ENCODE measurements at regions not wholly inside any gene's neighbourhood (a gene's known extent, or its start where the extent isn't known, plus 50 kb on each side); places are given as distances from the start of the nearest gene placed in this dataset.

GRCh38 chr9:102770704-102771103 is 224.4 kb upstream of the CYLC2 start:
- Histone ChIP-seq H3K4me2 (replicated peaks; ENCODE audit: low read depth, low read length, poor library complexity, severe bottlenecking) (no peak overlapping the region), H3K9ac (ENCODE audit: low read length) (no peak overlapping the region), H3K27me3 (replicated peaks in 1 of 4; ENCODE audit: control extremely low read depth in 1 of 4, control insufficient read depth in 3 of 4, insufficient read depth in 4 of 4, low read length in 3 of 4) (no peaks in the 10 kb centered on the region), H4K20me1 (ENCODE audit: control insufficient read depth, insufficient read depth, low read length, poor library complexity, severe bottlenecking) (no peaks in the 10 kb centered on the region), H2AFZ (ENCODE audit: insufficient read depth, low read depth, low read length, poor library complexity, severe bottlenecking) (no peak overlapping the region), H3K4me3 (ENCODE audit: control extremely low read depth in 1 of 5, extremely low read depth in 1 of 5, insufficient read depth in 1 of 5, low read depth in 2 of 5, low read length in 4 of 5) (no peak overlapping the region), H3K4me1 (ENCODE audit: control insufficient read depth in 2 of 2, insufficient read depth in 2 of 2, low read length in 2 of 2) (no peaks in the 10 kb centered on the region), H3K79me2 (ENCODE audit: control insufficient read depth, insufficient read depth, low read length) (no peaks in the 10 kb centered on the region), H3K27ac (ENCODE audit: low read length in 2 of 2) (no peak overlapping the region), H3K9me3 (ENCODE audit: control extremely low read depth in 1 of 3, control insufficient read depth in 2 of 3, insufficient read depth in 1 of 3, low read length in 2 of 3) (no peaks in the 10 kb centered on the region), H3K36me3 (replicated peaks in 1 of 2; ENCODE audit: control extremely low read depth in 1 of 2, control insufficient read depth in 1 of 2, extremely low read depth in 1 of 2, insufficient read depth in 2 of 2, low read length in 1 of 2) (no peaks in the 10 kb centered on the region)
- no peak for TF ChIP-seq CTCF (IDR thresholded peaks at IDR 0.05)
- no peak for TF ChIP-seq EZH2 (IDR thresholded peaks at IDR 0.05; ENCODE audit: borderline replicate concordance, insufficient read depth, low read depth, low read length, poor library complexity, severe bottlenecking)
- ChIA-PET CTCF (no interaction called here), POLR2A (no interaction called here)
- DNase-seq (no peak), ATAC-seq (ENCODE audit: low read depth) (no peak)
- H3K27me3 Mint-ChIP-seq = no peaks in the 10 kb centered on the region
- no peak overlapping the region for H3K4me3 Mint-ChIP-seq
- H3K9me3 Mint-ChIP-seq (ENCODE audit: insufficient read depth) = peaks cover 7% of the 10 kb centered on the region
- no CpG with 5 or more reads among the region's 3 CpGs for WGBS (ENCODE audit: insufficient coverage)
- no peak overlapping the region for H3K27ac Mint-ChIP-seq
- H3K4me1 Mint-ChIP-seq = no peaks in the 10 kb centered on the region
- intact Hi-C loops (cut with micrococcal nuclease) = no loop called here

- H3K27ac Mint-ChIP-seq = no peak overlapping the region
- Histone ChIP-seq H3K9me3 (ENCODE audit: control extremely low read depth in 1 of 3, control insufficient read depth in 2 of 3, insufficient read depth in 1 of 3, low read length in 2 of 3) (no peaks in the 10 kb centered on the region), H3K36me3 (replicated peaks in 1 of 2; ENCODE audit: control extremely low read depth in 1 of 2, control insufficient read depth in 1 of 2, extremely low read depth in 1 of 2, insufficient read depth in 2 of 2, low read length in 1 of 2) (no peaks in the 10 kb centered on the region), H3K9ac (ENCODE audit: low read length) (no peak overlapping the region), H3K27ac (ENCODE audit: low read length in 2 of 2) (no peak overlapping the region), H3K4me3 (ENCODE audit: control extremely low read depth in 1 of 5, extremely low read depth in 1 of 5, insufficient read depth in 1 of 5, low read depth in 2 of 5, low read length in 4 of 5) (no peak overlapping the region), H3K4me1 (ENCODE audit: control insufficient read depth in 2 of 2, insufficient read depth in 2 of 2, low read length in 2 of 2) (no peaks in the 10 kb centered on the region), H3K27me3 (replicated peaks in 1 of 4; ENCODE audit: control extremely low read depth in 1 of 4, control insufficient read depth in 3 of 4, insufficient read depth in 4 of 4, low read length in 3 of 4) (no peaks in the 10 kb centered on the region), H3K4me2 (replicated peaks; ENCODE audit: low read depth, low read length, poor library complexity, severe bottlenecking) (no peak overlapping the region), H3K79me2 (ENCODE audit: control insufficient read depth, insufficient read depth, low read length) (no peaks in the 10 kb centered on the region), H4K20me1 (ENCODE audit: control insufficient read depth, insufficient read depth, low read length, poor library complexity, severe bottlenecking) (no peaks in the 10 kb centered on the region), H2AFZ (ENCODE audit: insufficient read depth, low read depth, low read length, poor library complexity, severe bottlenecking) (no peak overlapping the region)
- no peaks in the 10 kb centered on the region for H3K27me3 Mint-ChIP-seq
- no peaks in the 10 kb centered on the region for H3K4me1 Mint-ChIP-seq
- TF ChIP-seq CTCF (IDR thresholded peaks at IDR 0.05) (no peak), EZH2 (IDR thresholded peaks at IDR 0.05; ENCODE audit: borderline replicate concordance, insufficient read depth, low read depth, low read length, poor library complexity, severe bottlenecking) (no peak)
- CTCF ChIA-PET = no interaction called here
- no peak for ATAC-seq (ENCODE audit: low read depth)
- DNase-seq = no peak
- H3K9me3 Mint-ChIP-seq (ENCODE audit: insufficient read depth) = peaks cover 7% of the 10 kb centered on the region
- H3K4me3 Mint-ChIP-seq = no peak overlapping the region
- POLR2A ChIA-PET = no interaction called here
- intact Hi-C loops (cut with micrococcal nuclease) = no loop called here
- WGBS (ENCODE audit: insufficient coverage) = no CpG with 5 or more reads among the region's 1 CpG
Measured at GRCh38 chr9:102769307-102769706, 225.8 kb upstream of the CYLC2 start.

Measured in B cell (primary cell).